GM23338 (cell line): ENCODE measurements at regions not wholly inside any gene's neighbourhood (a gene's known extent, or its start where the extent isn't known, plus 50 kb on each side); places are given as distances from the start of the nearest gene placed in this dataset.

Experiments
- ATAC-seq: fragments of 200-7000 bp; cut with Tn5 transposase; 3 replicates; pipeline ENCODE4 v1.9.1; 2020
- DNase-seq: peaks from one replicate; pipeline ENCODE4 v3.0.0-alpha.2; 2015; ENCODE audit warnings: low spot score
- H2AFZ ChIP-seq: fragments of 200-600 bp; sonication (generic); 2 replicates; pipeline ENCODE4 v1.8.0; 2016; ENCODE audit warnings: antibody characterized with exemption, mild to moderate bottlenecking, moderate library complexity
- H3F3A ChIP-seq: fragments of 200-600 bp; sonication (generic); replicated peaks from 2 replicates; pipeline ENCODE4 v1.8.0; 2017; ENCODE audit warnings: antibody characterized with exemption, mixed run types, low read depth
- H3K27ac ChIP-seq: fragments of 200-600 bp; sonication (generic); 2 replicates; pipeline ENCODE4 v1.6.1; 2016; ENCODE audit warnings: low read depth
- H3K27me3 ChIP-seq: fragments of 200-600 bp; sonication (generic); 2 replicates; pipeline ENCODE4 v1.8.0; 2016; ENCODE audit warnings: mild to moderate bottlenecking, mixed run types, moderate library complexity; ENCODE audit not compliant: insufficient read depth
- H3K36me3 ChIP-seq: fragments of 200-600 bp; sonication (generic); 2 replicates; pipeline ENCODE4 v1.8.0; 2016; ENCODE audit warnings: mild to moderate bottlenecking; ENCODE audit not compliant: insufficient read depth
- H3K4me1 ChIP-seq: fragments of 200-600 bp; sonication (generic); 2 replicates; pipeline ENCODE4 v1.8.0; 2016; ENCODE audit warnings: mild to moderate bottlenecking, moderate library complexity; ENCODE audit not compliant: insufficient read depth
- H3K4me2 ChIP-seq: fragments of 200-600 bp; sonication (generic); 2 replicates; pipeline ENCODE4 v1.7.1; 2017; ENCODE audit warnings: mixed run types
- H3K4me3 ChIP-seq: fragments of 200-600 bp; sonication (generic); 2 replicates; pipeline ENCODE4 v1.6.1; 2016; ENCODE audit warnings: mixed run types
- H3K79me2 ChIP-seq: fragments of 200-600 bp; sonication (generic); replicated peaks from 2 replicates; pipeline ENCODE4 v1.8.0; 2017; ENCODE audit warnings: mild to moderate bottlenecking; ENCODE audit not compliant: insufficient read depth
- H3K9me2 ChIP-seq: fragments of 200-600 bp; sonication (generic); 2 replicates; pipeline ENCODE4 v1.8.0; 2017; ENCODE audit not compliant: insufficient read depth
- H4K20me1 ChIP-seq: fragments of 200-600 bp; sonication (generic); replicated peaks from 2 replicates; pipeline ENCODE4 v1.8.0; 2017; ENCODE audit warnings: mild to moderate bottlenecking; ENCODE audit not compliant: insufficient read depth
- H3K27ac Mint-ChIP-seq: 2 replicates; pipeline ENCODE4 v1.8.0; 2020; ENCODE audit warnings: inconsistent platforms, mild to moderate bottlenecking, moderate library complexity, mixed read lengths
- H3K27me3 Mint-ChIP-seq: 3 replicates; pipeline ENCODE4 v1.8.0; 2022; ENCODE audit warnings: low read depth, mild to moderate bottlenecking, moderate library complexity, mixed read lengths, inconsistent platforms; ENCODE audit not compliant: insufficient read depth, poor library complexity
- H3K36me3 Mint-ChIP-seq: 3 replicates; pipeline ENCODE4 v1.8.0; 2021; ENCODE audit warnings: low read depth, mild to moderate bottlenecking, inconsistent platforms, moderate library complexity, mixed read lengths
- H3K4me1 Mint-ChIP-seq: 3 replicates; pipeline ENCODE4 v1.8.0; 2020; ENCODE audit warnings: mild to moderate bottlenecking, inconsistent platforms, mixed read lengths
- H3K4me3 Mint-ChIP-seq: 3 replicates; pipeline ENCODE4 v1.8.0; 2021; ENCODE audit warnings: moderate library complexity, mild to moderate bottlenecking, inconsistent platforms, mixed read lengths
- H3K9me3 Mint-ChIP-seq: 3 replicates; pipeline ENCODE4 v1.8.0; 2020; ENCODE audit warnings: moderate library complexity, mild to moderate bottlenecking, inconsistent platforms, mixed read lengths
- EZH2 ChIP-seq: fragments of 200-600 bp; sonication (generic); IDR thresholded peaks from one replicate; pipeline ENCODE4 v1.8.0; 2017; ENCODE audit warnings: antibody characterized with exemption, mild to moderate bottlenecking, low read depth; ENCODE audit not compliant: unreplicated experiment
- ZNF114 ChIP-seq: fragments of 250-450 bp; sonication (Bioruptor Pico); IDR thresholded peaks from 2 replicates; pipeline ENCODE4 v1.5.0; 2020; ENCODE audit warnings: mild to moderate bottlenecking, moderate library complexity
- ZNF462 ChIP-seq: fragments of 250-450 bp; sonication (Bioruptor Pico); IDR thresholded peaks from 2 replicates; pipeline ENCODE4 v1.5.0; 2020; ENCODE audit warnings: mild to moderate bottlenecking, moderate library complexity
- TF ChIP-seq, protein P1 (sequence below): IDR thresholded peaks from one replicate; pipeline ENCODE4 v1.6.1; 2018; ENCODE audit warnings: antibody characterized with exemption; ENCODE audit not compliant: unreplicated experiment

GRCh38 chr5:124477062-124477461 is 269.4 kb downstream of the ZNF608 start:
- no peak overlapping the region for H3K4me3 ChIP-seq
- no peaks in the 10 kb centered on the region for H3K27me3 ChIP-seq
- H3K9me2 ChIP-seq, result peaks cover 12% of the 10 kb centered on the region
- no peak overlapping the region for H3K4me3 Mint-ChIP-seq
- H3K27ac ChIP-seq, result peak overlapping the region; percentile 39; the same call in 1 of the 2 replicates
- DNase-seq, result peak; percentile 28
- H3K36me3 ChIP-seq, result no peaks in the 10 kb centered on the region
- H3K9me3 Mint-ChIP-seq, result peaks cover 4% of the 10 kb centered on the region; the same call in 2 of the 3 replicates
- no peaks in the 10 kb centered on the region for H3K27me3 Mint-ChIP-seq
- peak; percentile 95 for ATAC-seq
- H2AFZ ChIP-seq, result peak overlapping the region; percentile 73; the same call in 1 of the 2 replicates
- peak overlapping the region; percentile 31; the same call in 1 of the 2 replicates for H3K27ac Mint-ChIP-seq
- H3F3A ChIP-seq, result no peaks in the 10 kb centered on the region; the same call in 1 of the 2 replicates
- H3K36me3 Mint-ChIP-seq, result peaks cover 18% of the 10 kb centered on the region
- H3K4me2 ChIP-seq, result peak overlapping the region; percentile 52
- H3K79me2 ChIP-seq, result no peaks in the 10 kb centered on the region
- TF ChIP-seq ZNF114 (peak; percentile 77; the same call in 1 of the 2 replicates), EZH2 (no peak), ZNF462 (CRISPR knock-in tag) (peak; percentile 96)
- H3K4me1 Mint-ChIP-seq, result peaks cover 21% of the 10 kb centered on the region
- peaks cover 22% of the 10 kb centered on the region for H3K4me1 ChIP-seq
- H4K20me1 ChIP-seq, result no peaks in the 10 kb centered on the region

GRCh38 chr5:124474528-124475215 is 271.8 kb downstream of the ZNF608 start:
- Mint-ChIP-seq H3K27me3 (no peaks in the 10 kb centered on the region), H3K27ac (no peak overlapping the region; the same call in 1 of the 2 replicates), H3K4me3 (no peak overlapping the region), H3K9me3 (peaks cover 6% of the 10 kb centered on the region; the same call in 2 of the 3 replicates), H3K4me1 (peaks cover 25% of the 10 kb centered on the region), H3K36me3 (peaks cover 20% of the 10 kb centered on the region)
- Histone ChIP-seq H3K27me3 (no peaks in the 10 kb centered on the region), H3K4me2 (no peak overlapping the region), H3K36me3 (no peaks in the 10 kb centered on the region), H3K4me3 (no peak overlapping the region), H3F3A (no peaks in the 10 kb centered on the region; the same call in 1 of the 2 replicates), H4K20me1 (no peaks in the 10 kb centered on the region), H3K27ac (no peak overlapping the region), H2AFZ (no peak overlapping the region), H3K79me2 (no peaks in the 10 kb centered on the region), H3K9me2 (peaks cover 8% of the 10 kb centered on the region), H3K4me1 (peaks cover 25% of the 10 kb centered on the region)
- ATAC-seq (no peak), DNase-seq (no peak)
- TF ChIP-seq, protein P1, sequence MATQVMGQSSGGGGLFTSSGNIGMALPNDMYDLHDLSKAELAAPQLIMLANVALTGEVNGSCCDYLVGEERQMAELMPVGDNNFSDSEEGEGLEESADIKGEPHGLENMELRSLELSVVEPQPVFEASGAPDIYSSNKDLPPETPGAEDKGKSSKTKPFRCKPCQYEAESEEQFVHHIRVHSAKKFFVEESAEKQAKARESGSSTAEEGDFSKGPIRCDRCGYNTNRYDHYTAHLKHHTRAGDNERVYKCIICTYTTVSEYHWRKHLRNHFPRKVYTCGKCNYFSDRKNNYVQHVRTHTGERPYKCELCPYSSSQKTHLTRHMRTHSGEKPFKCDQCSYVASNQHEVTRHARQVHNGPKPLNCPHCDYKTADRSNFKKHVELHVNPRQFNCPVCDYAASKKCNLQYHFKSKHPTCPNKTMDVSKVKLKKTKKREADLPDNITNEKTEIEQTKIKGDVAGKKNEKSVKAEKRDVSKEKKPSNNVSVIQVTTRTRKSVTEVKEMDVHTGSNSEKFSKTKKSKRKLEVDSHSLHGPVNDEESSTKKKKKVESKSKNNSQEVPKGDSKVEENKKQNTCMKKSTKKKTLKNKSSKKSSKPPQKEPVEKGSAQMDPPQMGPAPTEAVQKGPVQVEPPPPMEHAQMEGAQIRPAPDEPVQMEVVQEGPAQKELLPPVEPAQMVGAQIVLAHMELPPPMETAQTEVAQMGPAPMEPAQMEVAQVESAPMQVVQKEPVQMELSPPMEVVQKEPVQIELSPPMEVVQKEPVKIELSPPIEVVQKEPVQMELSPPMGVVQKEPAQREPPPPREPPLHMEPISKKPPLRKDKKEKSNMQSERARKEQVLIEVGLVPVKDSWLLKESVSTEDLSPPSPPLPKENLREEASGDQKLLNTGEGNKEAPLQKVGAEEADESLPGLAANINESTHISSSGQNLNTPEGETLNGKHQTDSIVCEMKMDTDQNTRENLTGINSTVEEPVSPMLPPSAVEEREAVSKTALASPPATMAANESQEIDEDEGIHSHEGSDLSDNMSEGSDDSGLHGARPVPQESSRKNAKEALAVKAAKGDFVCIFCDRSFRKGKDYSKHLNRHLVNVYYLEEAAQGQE, result no peak
